GM23248 (cell line): ENCODE measurements at regions not wholly inside any gene's neighbourhood (a gene's known extent, or its start where the extent isn't known, plus 50 kb on each side); places are given as distances from the start of the nearest gene placed in this dataset.

Experiments used
- DNase-seq: peaks from one replicate; pipeline ENCODE4 v3.0.0-alpha.2; 2015
- H2AFZ ChIP-seq: fragments of 200-600 bp; sonication (generic); 2 replicates; pipeline ENCODE4 v1.6.1; 2016; ENCODE audit warnings: antibody characterized with exemption
- H3F3A ChIP-seq: fragments of 200-600 bp; sonication (generic); 2 replicates; pipeline ENCODE4 v1.6.1; 2016; ENCODE audit warnings: mild to moderate bottlenecking, antibody characterized with exemption, mixed run types; ENCODE audit not compliant: insufficient read depth
- H3K27ac ChIP-seq: fragments of 200-600 bp; sonication (generic); 2 replicates; pipeline ENCODE4 v1.5.1; 2016; ENCODE audit warnings: mild to moderate bottlenecking
- H3K27me3 ChIP-seq: fragments of 200-600 bp; sonication (generic); replicated peaks from 2 replicates; pipeline ENCODE4 v1.6.1; 2016; ENCODE audit warnings: mild to moderate bottlenecking; ENCODE audit not compliant: insufficient read depth
- H3K36me3 ChIP-seq: fragments of 200-600 bp; sonication (generic); 2 replicates; pipeline ENCODE4 v1.6.1; 2016; ENCODE audit warnings: low read depth, mild to moderate bottlenecking
- H3K4me1 ChIP-seq: fragments of 200-600 bp; sonication (generic); 2 replicates; pipeline ENCODE4 v1.6.1; 2016; ENCODE audit warnings: mild to moderate bottlenecking; ENCODE audit not compliant: insufficient read depth
- H3K4me2 ChIP-seq: fragments of 200-600 bp; sonication (generic); one replicate; pipeline ENCODE4 v1.6.1; 2016; ENCODE audit warnings: mild to moderate bottlenecking; ENCODE audit not compliant: unreplicated experiment
- H3K4me3 ChIP-seq: fragments of 200-600 bp; sonication (generic); 2 replicates; pipeline ENCODE4 v1.5.1; 2016; ENCODE audit warnings: mild to moderate bottlenecking
- H3K79me2 ChIP-seq: fragments of 200-600 bp; sonication (generic); 2 replicates; pipeline ENCODE4 v1.6.1; 2016; ENCODE audit warnings: mild to moderate bottlenecking; ENCODE audit not compliant: insufficient read depth
- H3K9ac ChIP-seq: fragments of 200-600 bp; sonication (generic); 2 replicates; pipeline ENCODE4 v1.6.1; 2016; ENCODE audit warnings: mild to moderate bottlenecking
- H3K9me2 ChIP-seq: fragments of 200-600 bp; sonication (generic); 2 replicates; pipeline ENCODE4 v1.6.1; 2016; ENCODE audit warnings: mixed run types, mild to moderate bottlenecking, moderate library complexity; ENCODE audit not compliant: insufficient read depth
- H3K9me3 ChIP-seq: fragments of 200-600 bp; sonication (generic); one replicate; pipeline ENCODE4 v1.6.1; 2017; ENCODE audit warnings: low read depth
- H4K20me1 ChIP-seq: fragments of 200-600 bp; sonication (generic); 2 replicates; pipeline ENCODE4 v1.6.0; 2016; ENCODE audit not compliant: insufficient read depth
- EZH2 ChIP-seq: fragments of 200-600 bp; sonication (generic); IDR thresholded peaks from 2 replicates; pipeline ENCODE4 v1.6.1; 2018; ENCODE audit warnings: antibody characterized with exemption, mild to moderate bottlenecking; ENCODE audit not compliant: insufficient read depth, poor library complexity, severe bottlenecking
- EZH2phosphoT487 ChIP-seq: fragments of 200-600 bp; sonication (generic); IDR thresholded peaks from 2 replicates; pipeline ENCODE4 v1.6.1; 2018; ENCODE audit warnings: antibody characterized with exemption, moderate library complexity, mild to moderate bottlenecking, low read depth; ENCODE audit not compliant: insufficient read depth
- WGBS, 2 experiments: methylation state at CpG; one replicate each; pipeline ENCODE4 v1.1.6; 2015 to 2017; ENCODE audit warnings: low lambda C conversion rate in 2 of 2, low coverage in 1 of 2; ENCODE audit errors: missing lambda C conversion rate in 2 of 2; 5-methylcytosine and 5-hydroxymethylcytosine counted together
- in situ Hi-C: fragments of 300-500 bp; cut with MboI; formaldehyde crosslinking; loops from 2 replicates; pipeline ENCODE4 v1.15.0; 2020

- H3F3A ChIP-seq, result no peaks in the 10 kb centered on the region
- H3K79me2 ChIP-seq, result no peaks in the 10 kb centered on the region
- 3 to 10% methylated on average over 4 of the region's 4 CpGs for WGBS, 2 experiments
- TF ChIP-seq EZH2 (no peak), EZH2phosphoT487 (no peak)
- no peak overlapping the region for H3K4me3 ChIP-seq
- H3K36me3 ChIP-seq, result no peaks in the 10 kb centered on the region
- no peaks in the 10 kb centered on the region for H4K20me1 ChIP-seq
- H3K27ac ChIP-seq, result no peak overlapping the region
- no peaks in the 10 kb centered on the region for H3K27me3 ChIP-seq
- no peak overlapping the region for H3K9ac ChIP-seq
- DNase-seq, result no peak
- no peaks in the 10 kb centered on the region for H3K4me1 ChIP-seq
- no peak overlapping the region for H2AFZ ChIP-seq
- in situ Hi-C loops, result no loop called here
- no peak overlapping the region for H3K4me2 ChIP-seq
- H3K9me3 ChIP-seq, result no peaks in the 10 kb centered on the region
- no peaks in the 10 kb centered on the region for H3K9me2 ChIP-seq
Observed at GRCh38 chr11:134823970-134824369, 411.9 kb upstream of the B3GAT1 start.

- Histone ChIP-seq H3K9me2 (no peaks in the 10 kb centered on the region), H3K9me3 (no peaks in the 10 kb centered on the region), H3K79me2 (no peaks in the 10 kb centered on the region), H4K20me1 (no peaks in the 10 kb centered on the region), H3K27ac (no peak overlapping the region), H3F3A (no peaks in the 10 kb centered on the region), H2AFZ (no peak overlapping the region), H3K4me1 (no peaks in the 10 kb centered on the region), H3K4me3 (no peak overlapping the region), H3K36me3 (no peaks in the 10 kb centered on the region), H3K4me2 (no peak overlapping the region), H3K9ac (no peak overlapping the region), H3K27me3 (no peaks in the 10 kb centered on the region)
- TF ChIP-seq EZH2phosphoT487 (no peak), EZH2 (no peak)
- in situ Hi-C loops, result no loop called here
- no peak for DNase-seq
- WGBS, 2 experiments, result 5 to 6% methylated on average over 8 of the region's 8 CpGs
Observed at GRCh38 chr11:134822897-134823296, 410.9 kb upstream of the B3GAT1 start.

- no peaks in the 10 kb centered on the region for H3K9me3 ChIP-seq
- H2AFZ ChIP-seq, result no peak overlapping the region
- H3K4me3 ChIP-seq, result no peak overlapping the region
- no peak overlapping the region for H3K4me2 ChIP-seq
- no peaks in the 10 kb centered on the region for H3K4me1 ChIP-seq
- H3K27me3 ChIP-seq, result no peaks in the 10 kb centered on the region
- no peaks in the 10 kb centered on the region for H3K79me2 ChIP-seq
- H4K20me1 ChIP-seq, result no peaks in the 10 kb centered on the region
- in situ Hi-C loops, result no loop called here
- H3K27ac ChIP-seq, result no peak overlapping the region
- no peaks in the 10 kb centered on the region for H3F3A ChIP-seq
- H3K9ac ChIP-seq, result no peak overlapping the region
- H3K36me3 ChIP-seq, result no peaks in the 10 kb centered on the region
- TF ChIP-seq EZH2 (no peak), EZH2phosphoT487 (no peak)
- 12% methylated on average over 4 of the region's 4 CpGs for WGBS, 2 experiments
- no peaks in the 10 kb centered on the region for H3K9me2 ChIP-seq
- no peak for DNase-seq
Observed at GRCh38 chr11:134821422-134821821, 409.4 kb upstream of the B3GAT1 start.

GRCh38 chr11:134819041-134819440 lies 407.0 kb upstream of the B3GAT1 start:
- Histone ChIP-seq H3F3A (no peaks in the 10 kb centered on the region), H3K9me2 (no peaks in the 10 kb centered on the region), H3K9ac (no peak overlapping the region), H4K20me1 (no peaks in the 10 kb centered on the region), H3K9me3 (no peaks in the 10 kb centered on the region), H3K4me2 (no peak overlapping the region), H3K36me3 (no peaks in the 10 kb centered on the region), H3K4me1 (no peaks in the 10 kb centered on the region), H3K4me3 (no peak overlapping the region), H3K27me3 (no peaks in the 10 kb centered on the region), H2AFZ (no peak overlapping the region), H3K27ac (no peak overlapping the region), H3K79me2 (no peaks in the 10 kb centered on the region)
- DNase-seq, result no peak
- in situ Hi-C loops, result no loop called here
- TF ChIP-seq EZH2phosphoT487, result no peak
- no peak for TF ChIP-seq EZH2
- WGBS, 2 experiments, result 3 to 4% methylated on average over 7 of the region's 7 CpGs

- no peak for DNase-seq
- H3K9me2 ChIP-seq, result no peaks in the 10 kb centered on the region
- 7 to 8% methylated on average over 5 of the region's 5 CpGs for WGBS, 2 experiments
- no peak overlapping the region for H3K9ac ChIP-seq
- H3K27me3 ChIP-seq, result no peaks in the 10 kb centered on the region
- TF ChIP-seq EZH2, result no peak
- TF ChIP-seq EZH2phosphoT487, result no peak
- H3F3A ChIP-seq, result no peaks in the 10 kb centered on the region
- no peaks in the 10 kb centered on the region for H3K4me1 ChIP-seq
- H3K9me3 ChIP-seq, result no peaks in the 10 kb centered on the region
- in situ Hi-C loops, result no loop called here
- no peaks in the 10 kb centered on the region for H3K79me2 ChIP-seq
- no peaks in the 10 kb centered on the region for H3K36me3 ChIP-seq
- no peak overlapping the region for H2AFZ ChIP-seq
- no peak overlapping the region for H3K27ac ChIP-seq
- H3K4me3 ChIP-seq, result no peak overlapping the region
- no peaks in the 10 kb centered on the region for H4K20me1 ChIP-seq
- H3K4me2 ChIP-seq, result no peak overlapping the region
Observed at GRCh38 chr11:134818516-134818915, 406.5 kb upstream of the B3GAT1 start.
